KOPT-K1 (cell line): ENCODE measurements at regions not wholly inside any gene's neighbourhood (a gene's known extent, or its start where the extent isn't known, plus 50 kb on each side); places are given as distances from the start of the nearest gene placed in this dataset.

ENCODE experiments used
- H3K27ac ChIP-seq: fragments of 200-600 bp; sonication (generic); 2 replicates; pipeline ENCODE4 v1.5.1; 2016; ENCODE audit warnings: antibody characterized with exemption, mild to moderate bottlenecking, low read depth, low read length; ENCODE audit not compliant: poor library complexity, severe bottlenecking
- H3K36me3 ChIP-seq: fragments of 200-600 bp; sonication (generic); 2 replicates; pipeline ENCODE4 v1.5.1; 2017; ENCODE audit warnings: antibody characterized with exemption, mild to moderate bottlenecking, low read length, moderate library complexity; ENCODE audit not compliant: insufficient read depth
- H3K9me3 ChIP-seq: fragments of 200-600 bp; sonication (generic); 2 replicates; pipeline ENCODE4 v1.5.1; 2017; ENCODE audit warnings: antibody characterized with exemption, low read length, mild to moderate bottlenecking; ENCODE audit not compliant: insufficient read depth, poor library complexity, severe bottlenecking

DNA sequence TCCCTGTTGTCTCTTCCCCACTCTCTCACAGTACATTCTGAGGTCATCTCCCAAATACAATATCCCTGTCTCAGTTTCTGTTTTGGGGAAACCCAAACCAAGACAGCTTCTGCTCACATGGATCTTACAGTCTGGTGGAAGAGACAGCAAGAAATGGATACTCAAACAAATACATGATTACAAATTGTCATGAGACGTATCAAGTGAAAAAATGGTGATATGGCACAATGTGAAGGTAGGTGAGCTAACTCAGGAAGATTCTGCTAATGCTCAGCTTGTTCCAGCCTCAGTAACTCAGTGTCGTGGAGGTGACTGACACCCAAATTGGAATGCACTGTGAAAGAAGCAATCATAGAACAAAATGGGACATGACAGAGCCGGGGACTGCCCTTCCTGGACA is 68.3 kb downstream of the CHST1 start:
- no peaks in the 10 kb centered on the region for H3K36me3 ChIP-seq
- no peaks in the 10 kb centered on the region for H3K9me3 ChIP-seq
- no peak overlapping the region for H3K27ac ChIP-seq

DNA sequence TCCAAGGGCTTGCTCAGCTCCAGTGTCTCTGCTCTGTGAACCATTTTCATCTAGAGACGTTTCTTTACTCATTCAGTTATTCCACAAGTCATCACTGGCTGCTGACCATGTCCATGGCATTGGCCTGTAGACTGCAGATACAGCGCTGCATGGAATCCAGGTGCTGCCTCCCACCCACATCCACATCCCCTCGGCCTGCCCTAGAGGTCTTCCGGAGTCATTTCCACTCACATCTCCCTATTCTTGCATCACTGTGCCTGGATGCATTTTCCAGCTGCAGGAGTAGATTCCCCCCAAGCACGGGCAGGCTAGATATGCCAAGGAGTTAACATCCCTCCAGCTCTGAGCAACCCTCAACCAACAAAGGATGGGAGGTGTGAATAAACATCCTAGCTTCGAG is 68.9 kb downstream of the CHST1 start:
- Histone ChIP-seq H3K36me3 (no peaks in the 10 kb centered on the region), H3K27ac (no peak overlapping the region), H3K9me3 (no peaks in the 10 kb centered on the region)

DNA sequence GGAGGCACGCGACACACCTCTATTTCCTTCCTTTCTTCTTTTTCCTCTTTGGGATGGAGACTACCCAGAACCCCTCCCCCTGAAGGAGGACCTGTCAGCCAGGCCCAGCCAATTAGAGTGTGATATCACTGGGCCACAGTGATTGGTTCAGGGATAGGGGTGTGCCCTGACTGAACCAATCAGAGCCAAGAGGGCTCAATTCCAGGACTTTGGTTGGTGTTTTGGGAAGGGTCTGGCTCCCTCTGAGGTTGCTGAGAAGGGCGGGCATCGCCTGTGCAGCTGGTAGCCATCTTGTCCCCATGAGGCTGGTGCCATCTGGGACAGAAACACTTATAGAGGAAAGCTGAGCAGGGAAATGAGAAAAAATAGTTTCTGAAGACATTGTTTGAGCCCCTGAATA is 71.4 kb downstream of the CHST1 start:
- no peaks in the 10 kb centered on the region for H3K36me3 ChIP-seq
- no peak overlapping the region for H3K27ac ChIP-seq
- H3K9me3 ChIP-seq = no peaks in the 10 kb centered on the region

DNA sequence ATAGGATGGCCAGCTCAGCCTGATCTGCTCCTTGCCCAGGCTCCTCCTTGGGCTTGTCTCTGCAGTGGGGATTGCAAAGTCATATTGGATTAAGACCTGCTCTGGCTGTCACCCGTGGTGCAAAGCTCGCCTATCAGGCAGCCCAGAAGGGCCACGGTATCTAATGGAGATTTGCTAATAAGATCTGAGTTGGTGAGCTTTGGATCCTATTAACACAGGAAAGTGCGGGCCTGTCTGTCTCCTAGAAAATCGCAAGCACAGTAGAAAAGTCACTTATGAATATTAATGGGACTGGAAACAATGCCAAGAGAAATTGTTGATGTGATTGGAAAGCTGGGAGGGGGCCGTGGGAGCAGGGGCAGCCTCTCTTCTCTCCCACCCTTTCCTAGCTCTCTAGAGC is 72.8 kb downstream of the CHST1 start:
- Histone ChIP-seq H3K27ac (no peak overlapping the region), H3K36me3 (no peaks in the 10 kb centered on the region), H3K9me3 (no peaks in the 10 kb centered on the region)

DNA sequence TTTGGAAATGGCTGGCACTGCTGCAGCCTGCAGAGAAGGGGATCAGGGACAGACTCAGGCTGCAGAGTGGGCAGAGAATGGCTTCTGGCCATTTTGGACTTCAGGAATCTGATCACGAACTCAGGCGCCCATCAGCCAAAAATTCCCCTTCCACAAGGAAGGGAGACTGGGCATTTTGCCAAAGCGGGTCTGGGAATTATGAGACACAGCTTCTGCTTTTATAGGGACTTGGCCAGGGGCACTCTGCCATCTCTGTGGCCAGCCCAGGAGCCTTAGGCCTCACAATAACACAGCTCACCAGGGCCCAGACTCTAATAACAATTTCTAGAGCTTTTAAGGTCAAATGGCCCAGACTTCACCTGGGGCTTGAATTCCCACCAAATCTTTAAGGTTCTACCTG is 74.7 kb downstream of the CHST1 start:
- H3K36me3 ChIP-seq = no peaks in the 10 kb centered on the region
- H3K27ac ChIP-seq = no peak overlapping the region

DNA sequence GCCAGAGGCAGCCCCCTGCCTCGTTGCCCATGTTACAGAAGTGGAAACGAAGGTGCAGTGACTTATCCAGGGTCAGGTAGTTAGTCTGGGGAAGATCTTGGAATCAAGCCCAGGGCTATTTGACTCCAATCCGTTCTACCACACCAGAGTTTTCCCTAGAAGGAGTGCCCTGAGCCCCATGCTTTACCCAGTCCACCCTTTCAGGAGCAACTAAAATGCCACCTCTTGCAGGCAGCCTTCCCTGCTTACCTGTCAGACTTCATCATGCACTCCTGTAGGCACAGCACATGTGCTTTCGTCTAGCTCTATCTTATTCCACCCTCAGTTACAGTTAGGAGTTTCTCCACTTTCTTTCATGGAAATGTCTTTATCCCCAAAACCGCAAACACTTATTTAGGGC is 80.2 kb downstream of the CHST1 start:
- Histone ChIP-seq H3K36me3 (no peaks in the 10 kb centered on the region), H3K27ac (no peak overlapping the region)

More for the DNA sequence above, 74.7 kb downstream of the CHST1 start:
- no peaks in the 10 kb centered on the region for H3K9me3 ChIP-seq

DNA sequence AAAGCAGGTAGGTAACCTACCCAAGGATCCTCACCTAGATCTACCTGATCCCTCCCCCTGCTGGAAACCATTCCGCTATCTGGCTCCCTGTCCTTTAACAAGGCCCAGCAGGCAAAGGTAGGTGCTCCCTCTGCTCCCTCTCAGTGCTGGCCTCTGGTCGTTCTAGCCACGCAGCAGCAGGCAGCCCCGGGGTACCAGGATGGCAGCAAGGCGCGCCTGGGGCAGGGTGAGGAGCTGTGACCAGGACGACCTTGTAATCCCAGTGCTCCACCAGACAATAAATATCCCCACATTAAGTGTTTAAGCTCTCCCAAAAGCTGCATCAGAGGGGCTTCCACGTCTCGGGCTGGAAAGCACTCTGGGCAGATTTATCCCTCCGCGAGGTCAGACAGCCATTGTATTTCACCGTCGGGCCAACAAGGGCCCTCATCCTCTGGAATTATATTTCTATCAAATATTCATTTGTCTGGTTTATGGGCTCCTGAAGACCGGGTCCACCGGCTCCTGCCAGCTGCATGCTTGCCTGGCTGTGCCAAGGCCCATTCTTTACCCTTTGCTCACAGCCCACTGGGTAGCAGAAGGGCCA is 81.3 kb downstream of the CHST1 start:
- Histone ChIP-seq H3K9me3 (no peaks in the 10 kb centered on the region), H3K27ac (no peak overlapping the region), H3K36me3 (no peaks in the 10 kb centered on the region)

More for the DNA sequence above, 80.2 kb downstream of the CHST1 start:
- H3K9me3 ChIP-seq = no peaks in the 10 kb centered on the region

DNA sequence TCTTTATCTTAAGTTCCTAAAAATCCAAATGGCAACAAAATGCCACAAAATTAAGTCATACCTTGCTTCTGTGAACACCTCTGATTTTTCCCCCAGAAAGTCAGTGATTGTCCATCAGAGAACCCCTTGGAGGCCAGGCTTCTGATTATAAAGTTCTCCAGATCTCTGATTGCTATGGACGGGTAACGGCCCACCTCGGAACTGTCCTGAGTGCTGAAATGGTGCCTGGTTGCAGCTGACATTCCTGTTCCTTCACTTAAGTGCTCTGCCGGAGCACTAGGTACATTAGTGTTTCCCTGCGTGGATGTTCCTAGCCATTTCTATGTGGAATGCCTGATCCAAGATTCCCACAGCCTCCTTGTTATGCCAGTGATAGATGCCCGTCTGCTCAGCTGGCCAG is 85.0 kb downstream of the CHST1 start:
- Histone ChIP-seq H3K36me3 (no peaks in the 10 kb centered on the region), H3K9me3 (no peaks in the 10 kb centered on the region), H3K27ac (no peak overlapping the region)

DNA sequence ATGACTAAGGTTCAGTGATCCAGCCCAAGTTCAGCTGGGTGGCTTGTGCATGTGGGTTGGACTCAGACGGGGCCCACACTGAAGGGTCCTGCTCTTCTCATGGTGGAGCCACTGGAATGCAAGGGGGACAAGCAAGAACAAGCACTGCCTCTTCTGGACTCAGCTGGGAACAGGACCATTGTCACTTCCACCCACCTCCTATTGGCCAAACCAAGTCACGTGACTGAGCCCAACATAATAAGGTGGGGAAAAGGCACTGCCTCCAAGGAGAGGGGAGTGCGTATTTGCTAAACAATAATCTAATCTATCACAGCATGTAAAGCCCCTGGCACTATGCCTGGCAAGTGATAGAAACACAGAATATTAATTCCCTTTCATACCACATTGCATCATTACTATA is 87.1 kb downstream of the CHST1 start:
- H3K36me3 ChIP-seq = no peaks in the 10 kb centered on the region
- no peaks in the 10 kb centered on the region for H3K9me3 ChIP-seq
- H3K27ac ChIP-seq = no peak overlapping the region

DNA sequence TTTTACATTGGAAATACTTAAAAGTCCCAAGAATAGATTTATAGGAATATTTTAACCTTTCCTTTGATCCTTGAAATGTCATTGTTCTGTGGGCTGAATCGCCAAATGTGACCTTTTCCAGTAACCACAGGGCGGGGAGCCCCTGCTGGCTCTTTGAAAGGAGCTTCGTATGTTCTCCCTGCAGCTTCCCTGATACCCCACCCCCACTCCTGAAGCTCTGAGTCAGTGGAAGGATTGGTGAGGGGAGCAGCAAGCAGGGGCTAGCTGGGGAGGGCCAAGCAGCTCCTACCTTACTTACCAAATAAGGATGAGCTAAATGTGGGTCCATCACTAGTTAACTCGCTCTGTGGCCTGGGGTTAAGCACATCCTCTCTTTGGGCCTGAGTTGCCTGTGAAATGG is 87.7 kb downstream of the CHST1 start:
- Histone ChIP-seq H3K27ac (no peak overlapping the region), H3K9me3 (no peaks in the 10 kb centered on the region), H3K36me3 (no peaks in the 10 kb centered on the region)

DNA sequence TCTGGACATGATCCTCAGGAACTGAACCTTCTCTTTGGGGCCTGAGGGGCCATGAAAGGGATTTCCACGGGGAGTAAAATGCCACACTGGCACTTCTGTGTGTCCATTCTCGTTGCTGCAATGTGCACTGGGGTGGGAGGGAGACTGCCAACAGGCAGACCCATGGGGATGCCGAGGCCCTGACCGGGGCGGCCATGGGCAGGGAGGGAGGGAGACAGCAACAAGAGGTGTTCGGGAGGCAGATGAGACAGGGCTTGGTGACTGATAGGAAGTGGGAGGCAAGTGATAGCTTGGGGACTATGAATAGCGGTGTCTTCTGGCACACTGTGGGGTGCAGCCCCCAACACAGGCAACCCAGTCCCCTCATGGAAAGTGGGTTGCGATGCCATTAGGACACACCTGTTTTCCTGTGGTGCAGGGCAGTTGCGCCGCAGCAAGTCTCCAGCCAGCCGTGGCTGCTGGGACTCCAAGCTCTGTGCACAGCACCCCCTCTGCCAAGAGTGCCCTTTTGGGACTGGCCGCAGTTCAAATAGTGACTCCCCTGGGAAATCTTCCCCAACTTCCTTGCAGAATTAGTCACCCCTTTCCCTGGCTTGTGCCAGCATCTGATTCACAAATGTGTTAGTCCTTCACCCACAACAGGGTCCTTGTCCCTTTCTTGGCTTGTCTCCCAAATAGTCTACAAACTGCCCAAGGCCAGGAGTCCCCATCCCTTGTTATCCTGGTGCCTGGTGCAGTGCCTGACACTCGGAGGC is 88.8 kb downstream of the CHST1 start:
- no peaks in the 10 kb centered on the region for H3K36me3 ChIP-seq
- no peak overlapping the region for H3K27ac ChIP-seq
- no peaks in the 10 kb centered on the region for H3K9me3 ChIP-seq

DNA sequence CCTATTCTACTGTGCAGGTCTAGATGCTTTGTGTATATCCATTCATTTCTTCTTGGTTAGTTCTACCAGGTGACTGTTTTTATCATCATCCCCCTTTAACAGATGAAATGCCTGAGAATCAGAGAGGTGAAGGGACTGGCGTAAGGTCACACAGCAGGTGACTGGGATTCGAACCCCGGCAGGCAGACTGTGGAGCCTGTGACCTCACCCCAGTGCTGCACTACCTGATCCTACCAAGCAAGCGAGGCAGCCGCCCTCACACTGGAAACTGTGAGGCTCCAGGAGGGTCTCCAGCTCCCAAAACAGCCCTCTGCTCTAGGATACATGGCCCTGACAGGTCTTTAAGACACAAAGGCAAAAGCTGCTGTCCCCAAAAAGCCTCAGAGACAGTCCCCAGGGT is 91.7 kb downstream of the CHST1 start:
- Histone ChIP-seq H3K9me3 (no peaks in the 10 kb centered on the region), H3K27ac (no peak overlapping the region), H3K36me3 (no peaks in the 10 kb centered on the region)

DNA sequence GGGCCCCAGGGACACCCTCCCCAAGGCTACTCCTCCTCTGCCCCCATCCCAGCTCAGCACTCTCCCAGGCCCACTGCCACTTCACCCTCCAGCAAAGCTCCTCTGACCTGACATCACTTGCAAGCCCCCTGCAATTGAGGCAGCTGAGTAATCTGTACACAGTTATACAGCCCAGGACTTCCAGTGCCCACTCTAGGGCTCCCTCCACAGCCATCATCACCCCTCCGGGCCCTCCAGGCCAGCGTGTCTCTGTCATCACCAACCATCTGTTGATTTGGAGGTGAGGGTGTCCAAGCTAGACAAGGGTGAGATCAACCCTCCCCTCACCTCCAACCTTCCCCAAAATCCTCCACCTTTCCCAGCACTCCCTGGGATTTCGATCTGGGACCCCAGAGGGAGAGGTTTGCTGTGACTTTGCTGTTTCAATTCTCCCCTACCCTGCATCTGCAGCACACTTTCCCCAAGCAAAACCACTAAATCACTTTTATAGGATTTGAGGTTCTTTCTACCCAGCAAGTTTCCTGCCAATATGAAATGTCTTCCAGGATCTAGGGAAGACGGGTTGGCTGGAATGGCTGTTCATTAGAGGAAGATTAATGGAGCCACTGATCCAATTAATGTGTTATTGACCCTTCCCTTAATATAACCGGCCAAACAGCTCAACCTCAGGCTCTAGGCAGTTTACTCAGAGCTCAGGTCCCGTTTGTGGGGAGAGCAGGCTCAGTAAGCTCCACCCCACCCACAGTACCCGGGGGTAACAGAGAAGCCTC is 92.9 kb downstream of the CHST1 start:
- Histone ChIP-seq H3K27ac (no peak overlapping the region), H3K36me3 (no peaks in the 10 kb centered on the region), H3K9me3 (no peaks in the 10 kb centered on the region)

DNA sequence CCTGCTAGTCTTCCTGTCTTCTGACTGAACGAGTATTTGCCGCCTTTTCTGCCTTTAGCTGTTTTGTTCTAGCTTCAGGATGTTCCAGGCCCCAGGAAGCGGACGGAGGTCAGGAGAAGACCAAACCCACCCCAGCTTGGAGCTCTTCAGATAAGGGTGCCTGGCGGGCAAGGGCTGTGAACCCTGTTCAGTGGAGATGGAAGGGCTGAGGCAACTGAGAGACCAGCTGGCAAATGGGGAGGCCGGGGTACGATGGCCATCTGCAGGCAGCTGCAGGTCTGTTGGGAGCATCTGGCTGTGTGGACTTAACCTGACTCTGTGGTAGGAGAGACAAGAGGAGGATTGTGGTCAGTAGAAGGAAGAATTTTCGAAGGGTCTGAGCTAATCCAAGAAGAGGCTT is 95.6 kb downstream of the CHST1 start:
- Histone ChIP-seq H3K27ac (no peak overlapping the region), H3K9me3 (no peaks in the 10 kb centered on the region), H3K36me3 (no peaks in the 10 kb centered on the region)

DNA sequence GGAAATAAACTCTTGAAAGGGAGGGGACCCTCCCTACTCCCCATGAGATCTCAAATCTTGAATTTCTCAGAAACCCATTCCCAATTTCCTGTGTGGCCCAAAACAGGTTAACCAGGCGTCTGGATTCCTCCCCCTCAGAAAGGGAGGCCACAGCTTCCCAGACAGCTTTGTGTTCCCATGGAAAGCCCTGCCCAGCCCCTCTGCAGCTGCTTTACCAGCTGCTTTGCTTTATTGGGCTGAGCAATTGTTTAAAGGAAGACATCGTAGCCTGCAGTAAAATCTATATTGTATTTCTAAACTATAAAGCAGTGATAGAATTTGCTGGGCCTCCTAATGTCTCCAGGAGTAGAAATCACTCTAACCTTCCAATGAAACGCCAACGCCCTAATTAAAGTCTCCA is 97.4 kb downstream of the CHST1 start:
- Histone ChIP-seq H3K9me3 (no peaks in the 10 kb centered on the region), H3K36me3 (no peaks in the 10 kb centered on the region), H3K27ac (no peak overlapping the region)
